ENCODE measurements at regions not wholly inside any gene's neighbourhood (a gene's known extent, or its start where the extent isn't known, plus 50 kb on each side); places are given as distances from the start of the nearest gene placed in this dataset.

DNA sequence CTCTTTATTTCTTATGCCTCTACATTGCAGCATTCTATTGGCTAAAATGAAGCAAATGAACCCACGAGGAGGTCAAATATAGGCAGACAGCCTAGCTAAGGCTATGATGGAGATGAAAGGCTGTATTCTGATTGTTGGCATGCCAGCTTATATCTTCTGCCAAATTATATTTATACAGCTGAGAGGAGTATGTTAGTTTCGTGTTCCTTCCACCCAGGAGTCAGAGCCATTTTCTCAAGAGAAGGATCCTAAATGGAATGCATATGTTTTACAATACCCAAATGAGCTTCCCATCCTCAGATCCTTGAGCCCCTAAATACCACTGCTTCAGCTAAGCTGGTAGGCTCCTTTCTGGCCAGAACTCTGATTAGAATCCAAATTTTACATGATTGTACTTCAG is 178.4 kb upstream of the HDDC2 start:
- TF ChIP-seq POLR2AphosphoS5 (IDR thresholded peaks at IDR 0.05) (no peak), POLR2A (IDR thresholded peaks at IDR 0.05) (no peak), CTCF (IDR thresholded peaks at IDR 0.05) (no peak)
